ENCODE measurements at regions not wholly inside any gene's neighbourhood (a gene's known extent, or its start where the extent isn't known, plus 50 kb on each side); places are given as distances from the start of the nearest gene placed in this dataset.
"Not testable (repeated sequence)": the region's sequence is repeated elsewhere in the genome, so short reads cannot be mapped to it uniquely, and the experiment has no call there.

GRCh38 chr9:75197561-75197960 is 109.2 kb downstream of the OSTF1 start:
- Histone ChIP-seq H3K27me3 (ENCODE audit: control insufficient read depth in 3 of 3, insufficient read depth in 3 of 3, low read length in 3 of 3) (no peaks in the 10 kb centered on the region), H3K36me3 (ENCODE audit: control insufficient read depth in 3 of 3, insufficient read depth in 3 of 3, low read length in 3 of 3) (no peaks in the 10 kb centered on the region), H3K4me3 (ENCODE audit: low read length in 3 of 3) (no peak overlapping the region), H3K27ac (ENCODE audit: low read depth, low read length) (no peak overlapping the region), H3K9me3 (ENCODE audit: control insufficient read depth in 3 of 3, low read length in 3 of 3) (no peaks in the 10 kb centered on the region), H3K9ac (ENCODE audit: low read depth in 1 of 3, low read length in 3 of 3) (no peak overlapping the region), H3K4me1 (ENCODE audit: control insufficient read depth in 3 of 3, insufficient read depth in 3 of 3, low read length in 3 of 3) (no peaks in the 10 kb centered on the region)

GRCh38 chr9:75198436-75198835 is 110.1 kb downstream of the OSTF1 start:
- no peak overlapping the region for H3K27ac ChIP-seq (ENCODE audit: low read depth, low read length)

GRCh38 chr9:75200892-75201470 is 112.7 kb downstream of the OSTF1 start:
- Histone ChIP-seq H3K4me3 (ENCODE audit: low read length in 3 of 3) (no peak overlapping the region), H3K27ac (ENCODE audit: low read depth, low read length) (no peak overlapping the region), H3K9ac (ENCODE audit: low read depth in 1 of 3, low read length in 3 of 3) (no peak overlapping the region), H3K4me1 (ENCODE audit: control insufficient read depth in 3 of 3, insufficient read depth in 3 of 3, low read length in 3 of 3) (no peaks in the 10 kb centered on the region), H3K36me3 (ENCODE audit: control insufficient read depth in 3 of 3, insufficient read depth in 3 of 3, low read length in 3 of 3) (no peaks in the 10 kb centered on the region), H3K27me3 (ENCODE audit: control insufficient read depth in 3 of 3, insufficient read depth in 3 of 3, low read length in 3 of 3) (no peaks in the 10 kb centered on the region), H3K9me3 (ENCODE audit: control insufficient read depth in 3 of 3, low read length in 3 of 3) (no peaks in the 10 kb centered on the region)

More at GRCh38 chr9:75198436-75198835, 110.1 kb downstream of the OSTF1 start:
- Histone ChIP-seq H3K36me3 (ENCODE audit: control insufficient read depth in 3 of 3, insufficient read depth in 3 of 3, low read length in 3 of 3) (no peaks in the 10 kb centered on the region), H3K27me3 (ENCODE audit: control insufficient read depth in 3 of 3, insufficient read depth in 3 of 3, low read length in 3 of 3) (no peaks in the 10 kb centered on the region), H3K9me3 (ENCODE audit: control insufficient read depth in 3 of 3, low read length in 3 of 3) (no peaks in the 10 kb centered on the region), H3K9ac (ENCODE audit: low read depth in 1 of 3, low read length in 3 of 3) (no peak overlapping the region), H3K4me3 (ENCODE audit: low read length in 3 of 3) (no peak overlapping the region), H3K4me1 (ENCODE audit: control insufficient read depth in 3 of 3, insufficient read depth in 3 of 3, low read length in 3 of 3) (no peaks in the 10 kb centered on the region)

- H3K27me3 ChIP-seq (ENCODE audit: control insufficient read depth in 3 of 3, insufficient read depth in 3 of 3, low read length in 3 of 3), result no peaks in the 10 kb centered on the region
- no peaks in the 10 kb centered on the region for H3K4me1 ChIP-seq (ENCODE audit: control insufficient read depth in 3 of 3, insufficient read depth in 3 of 3, low read length in 3 of 3)
- no peak overlapping the region for H3K4me3 ChIP-seq (ENCODE audit: low read length in 3 of 3)
- H3K9ac ChIP-seq (ENCODE audit: low read depth in 1 of 3, low read length in 3 of 3), result no peak overlapping the region
- no peaks in the 10 kb centered on the region for H3K36me3 ChIP-seq (ENCODE audit: control insufficient read depth in 3 of 3, insufficient read depth in 3 of 3, low read length in 3 of 3)
- no peaks in the 10 kb centered on the region for H3K9me3 ChIP-seq (ENCODE audit: control insufficient read depth in 3 of 3, low read length in 3 of 3)
- H3K27ac ChIP-seq (ENCODE audit: low read depth, low read length), result no peak overlapping the region
Measured at GRCh38 chr9:75201480-75202209, 113.3 kb downstream of the OSTF1 start.

GRCh38 chr9:75207997-75208396 is 119.7 kb downstream of the OSTF1 start:
- not testable (repeated sequence) for H3K36me3 ChIP-seq (ENCODE audit: control insufficient read depth in 3 of 3, insufficient read depth in 3 of 3, low read length in 3 of 3); H3K9me3 ChIP-seq (ENCODE audit: control insufficient read depth in 3 of 3, low read length in 3 of 3); H3K9ac ChIP-seq (ENCODE audit: low read depth in 1 of 3, low read length in 3 of 3); H3K27me3 ChIP-seq (ENCODE audit: control insufficient read depth in 3 of 3, insufficient read depth in 3 of 3, low read length in 3 of 3); H3K27ac ChIP-seq (ENCODE audit: low read depth, low read length); H3K4me1 ChIP-seq (ENCODE audit: control insufficient read depth in 3 of 3, insufficient read depth in 3 of 3, low read length in 3 of 3); H3K4me3 ChIP-seq (ENCODE audit: low read length in 3 of 3)

GRCh38 chr9:75210215-75210614 is 121.9 kb downstream of the OSTF1 start:
- no peaks in the 10 kb centered on the region for H3K27me3 ChIP-seq (ENCODE audit: control insufficient read depth in 3 of 3, insufficient read depth in 3 of 3, low read length in 3 of 3)
- H3K36me3 ChIP-seq (ENCODE audit: control insufficient read depth in 3 of 3, insufficient read depth in 3 of 3, low read length in 3 of 3), result no peaks in the 10 kb centered on the region
- H3K9ac ChIP-seq (ENCODE audit: low read depth in 1 of 3, low read length in 3 of 3), result no peak overlapping the region
- H3K9me3 ChIP-seq (ENCODE audit: control insufficient read depth in 3 of 3, low read length in 3 of 3), result no peaks in the 10 kb centered on the region
- no peak overlapping the region for H3K27ac ChIP-seq (ENCODE audit: low read depth, low read length)
- H3K4me3 ChIP-seq (ENCODE audit: low read length in 3 of 3), result no peak overlapping the region
- H3K4me1 ChIP-seq (ENCODE audit: control insufficient read depth in 3 of 3, insufficient read depth in 3 of 3, low read length in 3 of 3), result no peaks in the 10 kb centered on the region

GRCh38 chr9:75213765-75214164 is 125.5 kb downstream of the OSTF1 start:
- no peak overlapping the region for H3K4me3 ChIP-seq (ENCODE audit: low read length in 3 of 3)

GRCh38 chr9:75226403-75227139 is 138.3 kb downstream of the OSTF1 start:
- H3K36me3 ChIP-seq (ENCODE audit: control insufficient read depth in 3 of 3, insufficient read depth in 3 of 3, low read length in 3 of 3), result no peaks in the 10 kb centered on the region
- no peaks in the 10 kb centered on the region for H3K4me1 ChIP-seq (ENCODE audit: control insufficient read depth in 3 of 3, insufficient read depth in 3 of 3, low read length in 3 of 3)
- H3K9me3 ChIP-seq (ENCODE audit: control insufficient read depth in 3 of 3, low read length in 3 of 3), result peaks cover 0 to 4% (median 3%) of the 10 kb centered on the region in 3 donors
- H3K4me3 ChIP-seq (ENCODE audit: low read length in 3 of 3), result no peak overlapping the region
- H3K27me3 ChIP-seq (ENCODE audit: control insufficient read depth in 3 of 3, insufficient read depth in 3 of 3, low read length in 3 of 3), result no peaks in the 10 kb centered on the region
- H3K27ac ChIP-seq (ENCODE audit: low read depth, low read length), result no peak overlapping the region
- H3K9ac ChIP-seq (ENCODE audit: low read depth in 1 of 3, low read length in 3 of 3), result no peak overlapping the region

More at GRCh38 chr9:75213765-75214164, 125.5 kb downstream of the OSTF1 start:
- no peaks in the 10 kb centered on the region for H3K4me1 ChIP-seq (ENCODE audit: control insufficient read depth in 3 of 3, insufficient read depth in 3 of 3, low read length in 3 of 3)
- no peaks in the 10 kb centered on the region for H3K27me3 ChIP-seq (ENCODE audit: control insufficient read depth in 3 of 3, insufficient read depth in 3 of 3, low read length in 3 of 3)
- H3K9ac ChIP-seq (ENCODE audit: low read depth in 1 of 3, low read length in 3 of 3), result no peak overlapping the region
- H3K36me3 ChIP-seq (ENCODE audit: control insufficient read depth in 3 of 3, insufficient read depth in 3 of 3, low read length in 3 of 3), result no peaks in the 10 kb centered on the region
- no peaks in the 10 kb centered on the region for H3K9me3 ChIP-seq (ENCODE audit: control insufficient read depth in 3 of 3, low read length in 3 of 3)
- no peak overlapping the region for H3K27ac ChIP-seq (ENCODE audit: low read depth, low read length)

GRCh38 chr9:75228893-75229292 is 140.6 kb downstream of the OSTF1 start:
- H3K36me3 ChIP-seq (ENCODE audit: control insufficient read depth in 3 of 3, insufficient read depth in 3 of 3, low read length in 3 of 3), result no peaks in the 10 kb centered on the region
- H3K9me3 ChIP-seq (ENCODE audit: control insufficient read depth in 3 of 3, low read length in 3 of 3), result peaks cover 0 to 4% (median 3%) of the 10 kb centered on the region in 3 donors
- no peak overlapping the region for H3K9ac ChIP-seq (ENCODE audit: low read depth in 1 of 3, low read length in 3 of 3)
- no peak overlapping the region for H3K27ac ChIP-seq (ENCODE audit: low read depth, low read length)
- H3K4me1 ChIP-seq (ENCODE audit: control insufficient read depth in 3 of 3, insufficient read depth in 3 of 3, low read length in 3 of 3), result no peaks in the 10 kb centered on the region
- no peak overlapping the region for H3K4me3 ChIP-seq (ENCODE audit: low read length in 3 of 3)
- no peaks in the 10 kb centered on the region for H3K27me3 ChIP-seq (ENCODE audit: control insufficient read depth in 3 of 3, insufficient read depth in 3 of 3, low read length in 3 of 3)

Data from skeletal muscle tissue (tissue), 3 donors.